A549 (cell line): ENCODE measurements at regions not wholly inside any gene's neighbourhood (a gene's known extent, or its start where the extent isn't known, plus 50 kb on each side); places are given as distances from the start of the nearest gene placed in this dataset.

Source experiments
- ATAC-seq, 2 experiments: fragments of 200-7000 bp in 1 of 2; fragments of >200 bp in 1 of 2; cut with Nextera tagmentation in 1 of 2; cut with Tn5 transposase in 1 of 2; 3 replicates each; pipeline versions ENCODE4 v1.8.0 to v1.9.1; 2018 to 2020; ENCODE audit warnings: mild to moderate bottlenecking in 1 of 2, moderate library complexity in 1 of 2
- CTCF ChIA-PET: fragments of 300-600 bp; sonication (Branson Sonifier 250); formaldehyde crosslinking; extraction: SDS; loops from one replicate; lab custom pipeline; 2021; ENCODE audit warnings: antibody characterized with exemption, inconsistent platforms; lab: Yijun Ruan, JAX
- POLR2A ChIA-PET: fragments of 350-600 bp; formaldehyde crosslinking; extraction: SDS; loops from one replicate; lab custom pipeline; 2021; ENCODE audit warnings: antibody characterized with exemption, inconsistent platforms; lab: Yijun Ruan, JAX
- DNase-seq, 2 experiments: peaks; one replicate each; pipeline versions ENCODE4 v3.0.0 to v3.0.0-alpha.2; 2011 to 2016; ENCODE audit warnings: low read depth in 1 of 2, low spot score in 1 of 2
- FAIRE-seq: peaks from 2 replicates; lab custom pipeline; 2011; peaks lifted over from hg19 to GRCh38; lab: Jason Lieb, UNC
- H3K27ac ChIP-seq, 2 experiments: fragments of >200 bp; sonication (Bioruptor Twin); formaldehyde crosslinking; 3 replicates each; pipeline ENCODE4 v1.5.1; 2016 to 2017
- H3K4me1 ChIP-seq: fragments of >200 bp; sonication (Bioruptor Twin); formaldehyde crosslinking; 3 replicates; pipeline ENCODE4 v1.6.1; 2016
- H3K4me2 ChIP-seq: fragments of >200 bp; sonication (Bioruptor Twin); formaldehyde crosslinking; 3 replicates; pipeline ENCODE4 v1.6.1; 2016
- H3K4me3 ChIP-seq: fragments of >200 bp; sonication (Bioruptor Twin); formaldehyde crosslinking; 3 replicates; pipeline ENCODE4 v1.5.1; 2016
- H3K9me3 ChIP-seq: fragments of >200 bp; sonication (Bioruptor Twin); formaldehyde crosslinking; 3 replicates; pipeline ENCODE4 v1.6.1; 2016
- CEBPB ChIP-seq, 2 experiments: fragments of >200 bp in 1 of 2; sonication (Bioruptor Twin) in 1 of 2; formaldehyde crosslinking in 1 of 2; IDR thresholded peaks; 2 replicates each; pipeline ENCODE4 v1.6.1; 2012 to 2016
- CHD2 ChIP-seq: fragments of 150-350 bp; IDR thresholded peaks from 2 replicates; pipeline ENCODE4 v1.6.1; 2014; ENCODE audit warnings: low read length; ENCODE audit not compliant: partially characterized antibody
- CHD4 ChIP-seq: fragments of 200-600 bp; sonication (generic); IDR thresholded peaks from 2 replicates; pipeline ENCODE4 v1.6.1; 2016; ENCODE audit warnings: antibody characterized with exemption, mild to moderate bottlenecking, borderline replicate concordance
- EHF ChIP-seq: fragments of 250-450 bp; sonication (Bioruptor Pico); IDR thresholded peaks from 2 replicates; pipeline ENCODE4 v1.5.0; 2020; ENCODE audit warnings: mild to moderate bottlenecking
- EHMT2 ChIP-seq: fragments of 200-600 bp; sonication (generic); IDR thresholded peaks from 2 replicates; pipeline ENCODE4 v1.6.1; 2016; ENCODE audit warnings: antibody characterized with exemption, low read depth, mild to moderate bottlenecking, moderate library complexity
- FOSB ChIP-seq: fragments of 250-450 bp; sonication (Bioruptor Pico); IDR thresholded peaks from 2 replicates; pipeline ENCODE4 v1.5.0; 2020; ENCODE audit warnings: mild to moderate bottlenecking, moderate library complexity
- FOSL2 ChIP-seq, 2 experiments: fragments of 450-650 bp in 1 of 2; fragments of >200 bp in 1 of 2; sonication (Bioruptor Twin) in 1 of 2; formaldehyde crosslinking; IDR thresholded peaks; 2 replicates each; pipeline versions ENCODE4 v1.5.0 to v1.6.1; 2016 to 2020; ENCODE audit warnings: mild to moderate bottlenecking in 1 of 2, moderate library complexity in 1 of 2
- HDAC2 ChIP-seq: fragments of 200-600 bp; sonication (generic); IDR thresholded peaks from 2 replicates; pipeline ENCODE4 v1.6.1; 2016
- HMGXB4 ChIP-seq: fragments of 250-450 bp; sonication (Bioruptor Pico); IDR thresholded peaks from 2 replicates; pipeline ENCODE4 v1.5.0; 2021; ENCODE audit warnings: mild to moderate bottlenecking, moderate library complexity, borderline replicate concordance
- HOXB13 ChIP-seq: fragments of 250-450 bp; sonication (Bioruptor Pico); IDR thresholded peaks from 2 replicates; pipeline ENCODE4 v1.5.0; 2020; ENCODE audit warnings: low read depth, mild to moderate bottlenecking, moderate library complexity
- HOXB5 ChIP-seq: fragments of 250-450 bp; sonication (Bioruptor Pico); IDR thresholded peaks from 2 replicates; pipeline ENCODE4 v1.5.0; 2020; ENCODE audit warnings: mild to moderate bottlenecking, moderate library complexity
- JUNB ChIP-seq: fragments of >200 bp; sonication (Bioruptor Twin); formaldehyde crosslinking; IDR thresholded peaks from 2 replicates; pipeline ENCODE4 v1.6.1; 2016
- KDM5A ChIP-seq: fragments of 200-600 bp; sonication (generic); IDR thresholded peaks from 2 replicates; pipeline ENCODE4 v1.6.1; 2016; ENCODE audit warnings: antibody characterized with exemption, mild to moderate bottlenecking
- NFE2L2 ChIP-seq: fragments of 150-350 bp; conservative IDR thresholded peaks from 2 replicates; pipeline ENCODE4 v1.6.1; 2014; ENCODE audit warnings: low read length
- NPAS2 ChIP-seq: fragments of 250-450 bp; sonication (Bioruptor Pico); IDR thresholded peaks from 2 replicates; pipeline ENCODE4 v1.8.0; 2022; ENCODE audit warnings: mild to moderate bottlenecking, moderate library complexity, borderline replicate concordance
- PHF8 ChIP-seq: fragments of 200-600 bp; sonication (generic); IDR thresholded peaks from 2 replicates; pipeline ENCODE4 v1.6.1; 2016; ENCODE audit warnings: low read depth, mild to moderate bottlenecking, antibody characterized with exemption, moderate library complexity, borderline replicate concordance
- POLR2A ChIP-seq: IDR thresholded peaks from 2 replicates; pipeline ENCODE4 v1.6.1; 2012; ENCODE audit warnings: mild to moderate bottlenecking, low read length
- POLR2AphosphoS2 ChIP-seq: conservative IDR thresholded peaks from 2 replicates; pipeline ENCODE4 v1.6.1; 2012; ENCODE audit warnings: low read length, improper control_type of control experiment, inconsistent platforms
- RAD21 ChIP-seq, 2 experiments: fragments of >200 bp in 1 of 2; sonication (Bioruptor Twin) in 1 of 2; formaldehyde crosslinking in 1 of 2; IDR thresholded peaks in 1 of 2; conservative IDR thresholded peaks in 1 of 2; 2 replicates in 1 of 2; 3 replicates in 1 of 2; pipeline ENCODE4 v1.6.1; 2012 to 2018; ENCODE audit warnings: inconsistent platforms in 1 of 2
- RARB ChIP-seq: fragments of 250-450 bp; sonication (Bioruptor Pico); IDR thresholded peaks from 2 replicates; pipeline ENCODE4 v1.8.0; 2021; ENCODE audit warnings: mild to moderate bottlenecking, moderate library complexity
- RCOR1 ChIP-seq: fragments of 150-350 bp; IDR thresholded peaks from 2 replicates; pipeline ENCODE4 v1.6.1; 2014; ENCODE audit warnings: antibody characterized with exemption, low read length, low read depth
- REST ChIP-seq: fragments of 200-600 bp; sonication (generic); IDR thresholded peaks from 2 replicates; pipeline ENCODE4 v1.6.1; 2016; ENCODE audit warnings: antibody characterized with exemption, mild to moderate bottlenecking, moderate library complexity
- RFX5 ChIP-seq: fragments of 450-650 bp; IDR thresholded peaks from 2 replicates; pipeline ENCODE4 v1.7.1; 2014; ENCODE audit warnings: antibody characterized with exemption, mild to moderate bottlenecking, moderate library complexity
- RNF2 ChIP-seq: fragments of 200-600 bp; sonication (generic); IDR thresholded peaks from 2 replicates; pipeline ENCODE4 v1.6.1; 2016; ENCODE audit warnings: low read depth, mild to moderate bottlenecking, antibody characterized with exemption, moderate library complexity, borderline replicate concordance
- SREBF2 ChIP-seq: fragments of 450-650 bp; IDR thresholded peaks from 2 replicates; pipeline ENCODE4 v1.6.1; 2014; ENCODE audit warnings: mild to moderate bottlenecking, moderate library complexity
- ZNF302 ChIP-seq: fragments of 250-450 bp; sonication (Bioruptor Pico); IDR thresholded peaks from 2 replicates; pipeline ENCODE4 v1.9.0; 2021; ENCODE audit warnings: inconsistent platforms, mild to moderate bottlenecking, moderate library complexity
- ZSCAN20 ChIP-seq: fragments of 250-450 bp; sonication (Bioruptor Pico); IDR thresholded peaks from 2 replicates; pipeline ENCODE4 v1.8.0; 2022; ENCODE audit warnings: mild to moderate bottlenecking, moderate library complexity
- WGBS: methylation state at CpG from one replicate; pipeline ENCODE4 v1.1.6; 2017; ENCODE audit errors: missing lambda C conversion rate; 5-methylcytosine and 5-hydroxymethylcytosine counted together
- TF ChIP-seq, protein P1 (sequence below): IDR thresholded peaks from 2 replicates; pipeline ENCODE4 v1.6.1; 2012; ENCODE audit warnings: low read depth, borderline replicate concordance
- TF ChIP-seq, protein P2 (sequence below): fragments of >200 bp; sonication (Bioruptor Twin); formaldehyde crosslinking; IDR thresholded peaks from 3 replicates; pipeline ENCODE4 v1.6.1; 2016

GRCh38 chr9:80843028-80843427 is 846.3 kb downstream of the TLE1 start:
- ATAC-seq, result no peak
- no peak overlapping the region for H3K4me2 ChIP-seq
- DNase-seq, result no peak
- POLR2A ChIA-PET, result no interaction called here
- CTCF ChIA-PET, result no interaction called here
- TF ChIP-seq RCOR1 (no peak), ZNF302 (CRISPR knock-in tag) (no peak), HOXB5 (CRISPR knock-in tag) (no peak), EHF (CRISPR knock-in tag) (no peak), FOSL2 (IDR thresholded peaks at IDR 0.05) (no peak), FOSL2 (CRISPR knock-in tag; IDR thresholded peaks at IDR 0.05) (no peak), RFX5 (no peak), JUNB (no peak), POLR2A (no peak), RARB (no peak), HOXB13 (CRISPR knock-in tag) (no peak), HMGXB4 (CRISPR knock-in tag) (no peak), NPAS2 (CRISPR knock-in tag) (no peak), ZSCAN20 (CRISPR knock-in tag) (no peak), POLR2AphosphoS2 (no peak), RNF2 (no peak), RAD21 (conservative IDR thresholded peaks at IDR 0.05 in 1 of 2, IDR thresholded peaks at IDR 0.05 in 1 of 2) (no peak), CHD2 (no peak), KDM5A (no peak)
- H3K4me1 ChIP-seq, result no peaks in the 10 kb centered on the region
- H3K9me3 ChIP-seq, result 0 out of 3 replicates have a peak, but pooled peaks cover 3% of the 10 kb centered on the region
- H3K27ac ChIP-seq, result no peak overlapping the region
- 41% methylated on average over 1 of the region's 1 CpG for WGBS
- no peak overlapping the region for H3K4me3 ChIP-seq
- FAIRE-seq, result no peak

- ATAC-seq, result no peak
- H3K9me3 ChIP-seq, result 0 out of 3 replicates have a peak, but pooled peaks cover 3% of the 10 kb centered on the region
- no peaks in the 10 kb centered on the region for H3K4me1 ChIP-seq
- 66% methylated on average over 6 of the region's 6 CpGs for WGBS
- no peak overlapping the region for H3K4me2 ChIP-seq
- no peak overlapping the region for H3K27ac ChIP-seq
- no peak for FAIRE-seq
- TF ChIP-seq REST (no peak), RCOR1 (no peak), JUNB (no peak), ZSCAN20 (CRISPR knock-in tag) (no peak), NFE2L2 (no peak), RARB (no peak), SREBF2 (no peak), HDAC2 (no peak), RNF2 (no peak), HOXB13 (CRISPR knock-in tag) (no peak), EHMT2 (no peak), FOSB (CRISPR knock-in tag) (no peak), CHD4 (no peak), EHF (CRISPR knock-in tag) (no peak), FOSL2 (IDR thresholded peaks at IDR 0.05) (no peak), FOSL2 (CRISPR knock-in tag; IDR thresholded peaks at IDR 0.05) (no peak), CEBPB (IDR thresholded peaks at IDR 0.05) (no peak), PHF8 (no peak), HOXB5 (CRISPR knock-in tag) (no peak)
- TF ChIP-seq, protein P1, sequence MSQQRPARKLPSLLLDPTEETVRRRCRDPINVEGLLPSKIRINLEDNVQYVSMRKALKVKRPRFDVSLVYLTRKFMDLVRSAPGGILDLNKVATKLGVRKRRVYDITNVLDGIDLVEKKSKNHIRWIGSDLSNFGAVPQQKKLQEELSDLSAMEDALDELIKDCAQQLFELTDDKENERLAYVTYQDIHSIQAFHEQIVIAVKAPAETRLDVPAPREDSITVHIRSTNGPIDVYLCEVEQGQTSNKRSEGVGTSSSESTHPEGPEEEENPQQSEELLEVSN, result no peak
- TF ChIP-seq, protein P2, sequence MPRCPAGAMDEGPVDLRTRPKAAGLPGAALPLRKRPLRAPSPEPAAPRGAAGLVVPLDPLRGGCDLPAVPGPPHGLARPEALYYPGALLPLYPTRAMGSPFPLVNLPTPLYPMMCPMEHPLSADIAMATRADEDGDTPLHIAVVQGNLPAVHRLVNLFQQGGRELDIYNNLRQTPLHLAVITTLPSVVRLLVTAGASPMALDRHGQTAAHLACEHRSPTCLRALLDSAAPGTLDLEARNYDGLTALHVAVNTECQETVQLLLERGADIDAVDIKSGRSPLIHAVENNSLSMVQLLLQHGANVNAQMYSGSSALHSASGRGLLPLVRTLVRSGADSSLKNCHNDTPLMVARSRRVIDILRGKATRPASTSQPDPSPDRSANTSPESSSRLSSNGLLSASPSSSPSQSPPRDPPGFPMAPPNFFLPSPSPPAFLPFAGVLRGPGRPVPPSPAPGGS, result no peak
- ChIA-PET CTCF (no interaction called here), POLR2A (no interaction called here)
- DNase-seq, result no peak
- H3K4me3 ChIP-seq, result no peak overlapping the region
Measured at GRCh38 chr9:80842389-80842788, 847.0 kb downstream of the TLE1 start.
